ENCODE measurements at regions not wholly inside any gene's neighbourhood (a gene's known extent, or its start where the extent isn't known, plus 50 kb on each side); places are given as distances from the start of the nearest gene placed in this dataset.

DNA sequence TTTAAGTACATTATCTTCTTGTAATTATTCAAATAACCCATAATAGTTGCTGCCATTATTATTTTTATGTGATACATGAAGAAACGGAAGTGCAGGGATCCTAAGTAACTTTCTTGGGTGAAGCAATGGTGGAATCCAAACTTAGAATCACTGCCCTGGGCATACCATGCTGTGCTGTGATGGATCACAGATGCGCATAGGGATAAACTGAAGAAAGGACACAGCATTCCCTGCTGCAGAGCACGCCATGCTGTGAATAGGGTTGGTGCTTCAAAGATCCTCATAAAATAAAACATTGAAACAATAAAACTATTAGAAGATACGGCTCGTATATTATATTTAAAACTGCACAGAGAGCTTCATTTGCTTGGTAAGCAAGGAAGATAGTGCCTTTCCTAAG is 211.7 kb upstream of the ADAMTS16 start:
- Histone ChIP-seq H3K27ac (no peak overlapping the region), H3K4me3 (no peak overlapping the region), H3K36me3 (no peaks in the 10 kb centered on the region), H3K27me3 (no peaks in the 10 kb centered on the region), H3K4me1 (no peaks in the 10 kb centered on the region), H3K9me3 (no peaks in the 10 kb centered on the region)
- TF ChIP-seq, protein P1, sequence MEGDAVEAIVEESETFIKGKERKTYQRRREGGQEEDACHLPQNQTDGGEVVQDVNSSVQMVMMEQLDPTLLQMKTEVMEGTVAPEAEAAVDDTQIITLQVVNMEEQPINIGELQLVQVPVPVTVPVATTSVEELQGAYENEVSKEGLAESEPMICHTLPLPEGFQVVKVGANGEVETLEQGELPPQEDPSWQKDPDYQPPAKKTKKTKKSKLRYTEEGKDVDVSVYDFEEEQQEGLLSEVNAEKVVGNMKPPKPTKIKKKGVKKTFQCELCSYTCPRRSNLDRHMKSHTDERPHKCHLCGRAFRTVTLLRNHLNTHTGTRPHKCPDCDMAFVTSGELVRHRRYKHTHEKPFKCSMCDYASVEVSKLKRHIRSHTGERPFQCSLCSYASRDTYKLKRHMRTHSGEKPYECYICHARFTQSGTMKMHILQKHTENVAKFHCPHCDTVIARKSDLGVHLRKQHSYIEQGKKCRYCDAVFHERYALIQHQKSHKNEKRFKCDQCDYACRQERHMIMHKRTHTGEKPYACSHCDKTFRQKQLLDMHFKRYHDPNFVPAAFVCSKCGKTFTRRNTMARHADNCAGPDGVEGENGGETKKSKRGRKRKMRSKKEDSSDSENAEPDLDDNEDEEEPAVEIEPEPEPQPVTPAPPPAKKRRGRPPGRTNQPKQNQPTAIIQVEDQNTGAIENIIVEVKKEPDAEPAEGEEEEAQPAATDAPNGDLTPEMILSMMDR (IDR thresholded peaks at IDR 0.05): no peak
- TF ChIP-seq POLR2AphosphoS5 (IDR thresholded peaks at IDR 0.05; ENCODE audit: insufficient read depth in 1 of 2, low read depth in 1 of 2) (no peak), POLR2A (IDR thresholded peaks at IDR 0.05) (no peak)
- intact Hi-C loops (cut with DNase I): no loop called here
- no peak for DNase-seq (ENCODE audit: extremely low spot score in 2 of 2)

DNA sequence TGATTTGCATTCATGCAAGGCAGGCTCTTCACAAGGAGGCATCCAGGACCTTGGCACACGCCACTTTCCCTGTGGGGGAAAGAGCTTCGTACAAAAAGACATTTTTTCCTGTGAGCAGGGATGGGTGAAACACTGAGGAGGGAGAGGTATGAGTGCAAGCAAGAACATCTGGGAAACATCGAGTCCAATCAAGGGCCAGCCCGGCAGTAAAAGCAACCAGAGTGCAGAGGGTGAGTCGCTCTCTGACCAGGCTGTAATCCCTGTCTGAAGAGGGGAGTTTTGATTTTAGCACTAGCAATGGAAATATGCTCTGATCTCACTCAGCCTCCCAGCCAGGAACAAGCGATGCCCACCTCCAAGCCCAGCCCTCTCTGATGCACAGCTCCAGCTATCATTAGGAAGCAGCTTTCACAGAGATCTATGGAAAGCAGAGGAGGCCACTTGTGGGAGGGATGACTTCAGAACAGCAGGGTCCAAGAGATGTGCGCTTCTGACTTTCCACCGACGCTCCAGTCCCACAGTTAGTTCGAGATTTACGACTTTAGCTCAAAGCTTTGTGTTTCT is 211.0 kb upstream of the ADAMTS16 start:
- H3K27ac ChIP-seq: no peak overlapping the region
- intact Hi-C loops (cut with DNase I): no loop called here
- H3K9me3 ChIP-seq: no peaks in the 10 kb centered on the region

DNA sequence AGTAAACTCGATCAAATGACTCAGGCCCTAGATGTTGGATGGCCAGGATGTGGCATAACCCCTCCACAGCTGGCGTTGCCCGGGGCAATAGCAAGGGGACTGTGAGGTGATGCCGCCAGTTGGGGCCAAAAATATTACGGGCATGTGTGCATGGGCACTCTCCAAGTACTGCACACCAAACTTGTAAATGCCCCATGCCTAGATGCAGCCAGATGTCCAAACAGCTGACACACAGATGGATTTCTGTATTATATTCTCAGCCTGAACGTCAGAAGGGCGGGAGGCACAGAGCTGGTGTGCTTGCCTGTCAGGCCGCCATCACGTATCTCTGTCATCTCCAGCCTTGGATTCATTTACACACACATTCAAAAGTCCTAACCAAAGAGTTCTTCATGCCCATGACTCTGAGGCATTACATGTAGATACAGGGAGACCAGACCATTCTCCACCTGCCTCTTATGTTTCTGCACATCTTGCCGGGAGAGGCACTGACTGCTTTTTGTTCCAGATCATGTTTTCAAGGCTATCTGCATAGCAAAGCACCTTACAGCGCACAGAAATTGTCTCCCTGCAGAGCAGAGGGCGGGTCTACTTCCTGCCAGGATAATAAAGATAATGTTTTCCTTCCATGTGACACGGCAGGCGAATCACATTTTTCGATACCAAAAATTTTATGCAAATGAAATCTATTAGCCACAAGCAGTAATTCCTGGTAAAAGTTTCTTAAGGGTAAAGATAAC is 200.9 kb upstream of the ADAMTS16 start:
- H3K36me3 ChIP-seq: no peaks in the 10 kb centered on the region
- H3K4me1 ChIP-seq: no peaks in the 10 kb centered on the region
- H3K27me3 ChIP-seq: no peaks in the 10 kb centered on the region
- no peak for DNase-seq (ENCODE audit: extremely low spot score in 2 of 2)
- TF ChIP-seq POLR2AphosphoS5 (IDR thresholded peaks at IDR 0.05; ENCODE audit: insufficient read depth in 1 of 2, low read depth in 1 of 2) (no peak), POLR2A (IDR thresholded peaks at IDR 0.05) (no peak)
- TF ChIP-seq, protein P1 (IDR thresholded peaks at IDR 0.05): no peak
- intact Hi-C loops (cut with DNase I): no loop called here
- no peaks in the 10 kb centered on the region for H3K9me3 ChIP-seq
- no peak overlapping the region for H3K4me3 ChIP-seq
- H3K27ac ChIP-seq: no peak overlapping the region

More for the DNA sequence above, 211.0 kb upstream of the ADAMTS16 start:
- no peak for DNase-seq (ENCODE audit: extremely low spot score in 2 of 2)
- TF ChIP-seq, protein P1 (IDR thresholded peaks at IDR 0.05): no peak
- TF ChIP-seq POLR2A (IDR thresholded peaks at IDR 0.05): no peak
- no peak for TF ChIP-seq POLR2AphosphoS5 (IDR thresholded peaks at IDR 0.05; ENCODE audit: insufficient read depth in 1 of 2, low read depth in 1 of 2)
- Histone ChIP-seq H3K4me3 (no peak overlapping the region), H3K27me3 (no peaks in the 10 kb centered on the region), H3K36me3 (no peaks in the 10 kb centered on the region), H3K4me1 (no peaks in the 10 kb centered on the region)

DNA sequence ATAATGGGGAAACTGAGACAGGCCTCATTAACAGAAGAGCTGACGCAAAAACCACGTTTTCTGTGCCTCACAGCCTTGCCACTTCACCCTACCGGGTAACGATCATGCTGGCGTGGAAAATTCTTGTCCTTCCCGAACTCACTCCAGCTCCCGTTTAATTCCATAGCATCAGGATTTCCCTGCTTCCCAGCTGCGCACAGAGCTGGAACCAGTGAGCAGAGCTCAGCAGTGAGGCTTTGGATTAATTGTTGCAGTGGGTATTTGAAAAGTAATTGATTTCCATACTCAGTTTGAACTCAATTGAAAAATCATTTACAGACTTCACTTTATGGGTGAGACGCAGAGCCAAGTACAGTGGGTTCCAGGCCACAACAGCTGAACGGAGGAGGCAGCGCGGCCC is 199.0 kb upstream of the ADAMTS16 start:
- H3K4me1 ChIP-seq: no peaks in the 10 kb centered on the region
- no peaks in the 10 kb centered on the region for H3K27me3 ChIP-seq
- no peak for DNase-seq (ENCODE audit: extremely low spot score in 2 of 2)
- no peak overlapping the region for H3K27ac ChIP-seq
- no peak overlapping the region for H3K4me3 ChIP-seq
- intact Hi-C loops (cut with DNase I): loop anchor here (5.0 kb wide), 1 partner anchor 64 kb away; no protein-coding TSS in a partner anchor
- H3K9me3 ChIP-seq: no peaks in the 10 kb centered on the region
- no peaks in the 10 kb centered on the region for H3K36me3 ChIP-seq
- TF ChIP-seq POLR2AphosphoS5 (IDR thresholded peaks at IDR 0.05; ENCODE audit: insufficient read depth in 1 of 2, low read depth in 1 of 2): no peak
- TF ChIP-seq, protein P1 (IDR thresholded peaks at IDR 0.05): no peak
- no peak for TF ChIP-seq POLR2A (IDR thresholded peaks at IDR 0.05)
